ENCODE measurements at regions not wholly inside any gene's neighbourhood (a gene's known extent, or its start where the extent isn't known, plus 50 kb on each side); places are given as distances from the start of the nearest gene placed in this dataset.

DNA sequence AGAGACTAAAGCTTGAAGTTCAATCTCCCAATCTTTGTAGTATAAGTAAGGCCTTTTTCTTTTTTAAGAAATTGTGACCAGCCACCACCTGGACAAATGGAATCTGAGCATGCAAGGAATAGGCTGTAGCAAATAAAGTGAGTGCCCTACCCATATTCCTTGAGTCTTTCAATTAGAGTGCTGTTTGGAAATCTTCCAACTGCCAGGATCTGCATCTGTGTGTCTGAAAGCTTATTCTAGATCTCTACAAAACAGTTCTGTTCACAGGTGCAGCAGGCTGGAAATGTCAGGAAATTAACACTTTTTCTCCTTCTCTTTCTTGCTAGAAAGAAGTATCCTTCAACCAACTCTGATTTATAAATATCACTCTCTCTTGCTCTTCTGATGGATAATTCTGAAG lies 76.7 kb upstream of the NDST3 start:
- no peaks in the 10 kb centered on the region for H3K4me1 ChIP-seq
- intact Hi-C loops (cut with DNase I): no loop called here
- ATAC-seq (no peak), DNase-seq (no peak)
- H3K9me3 ChIP-seq: peaks cover 0 to 3% (median 0%) of the 10 kb centered on the region in 12 donors
- TF ChIP-seq POLR2A (IDR thresholded peaks at IDR 0.05): no peak
- TF ChIP-seq, protein P1, sequence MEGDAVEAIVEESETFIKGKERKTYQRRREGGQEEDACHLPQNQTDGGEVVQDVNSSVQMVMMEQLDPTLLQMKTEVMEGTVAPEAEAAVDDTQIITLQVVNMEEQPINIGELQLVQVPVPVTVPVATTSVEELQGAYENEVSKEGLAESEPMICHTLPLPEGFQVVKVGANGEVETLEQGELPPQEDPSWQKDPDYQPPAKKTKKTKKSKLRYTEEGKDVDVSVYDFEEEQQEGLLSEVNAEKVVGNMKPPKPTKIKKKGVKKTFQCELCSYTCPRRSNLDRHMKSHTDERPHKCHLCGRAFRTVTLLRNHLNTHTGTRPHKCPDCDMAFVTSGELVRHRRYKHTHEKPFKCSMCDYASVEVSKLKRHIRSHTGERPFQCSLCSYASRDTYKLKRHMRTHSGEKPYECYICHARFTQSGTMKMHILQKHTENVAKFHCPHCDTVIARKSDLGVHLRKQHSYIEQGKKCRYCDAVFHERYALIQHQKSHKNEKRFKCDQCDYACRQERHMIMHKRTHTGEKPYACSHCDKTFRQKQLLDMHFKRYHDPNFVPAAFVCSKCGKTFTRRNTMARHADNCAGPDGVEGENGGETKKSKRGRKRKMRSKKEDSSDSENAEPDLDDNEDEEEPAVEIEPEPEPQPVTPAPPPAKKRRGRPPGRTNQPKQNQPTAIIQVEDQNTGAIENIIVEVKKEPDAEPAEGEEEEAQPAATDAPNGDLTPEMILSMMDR (IDR thresholded peaks at IDR 0.05): no peak
- no peak overlapping the region for H3K4me3 ChIP-seq
- H3K27ac ChIP-seq: no peak overlapping the region
- H3K36me3 ChIP-seq: no peaks in the 10 kb centered on the region
- no peaks in the 10 kb centered on the region for H3K27me3 ChIP-seq

DNA sequence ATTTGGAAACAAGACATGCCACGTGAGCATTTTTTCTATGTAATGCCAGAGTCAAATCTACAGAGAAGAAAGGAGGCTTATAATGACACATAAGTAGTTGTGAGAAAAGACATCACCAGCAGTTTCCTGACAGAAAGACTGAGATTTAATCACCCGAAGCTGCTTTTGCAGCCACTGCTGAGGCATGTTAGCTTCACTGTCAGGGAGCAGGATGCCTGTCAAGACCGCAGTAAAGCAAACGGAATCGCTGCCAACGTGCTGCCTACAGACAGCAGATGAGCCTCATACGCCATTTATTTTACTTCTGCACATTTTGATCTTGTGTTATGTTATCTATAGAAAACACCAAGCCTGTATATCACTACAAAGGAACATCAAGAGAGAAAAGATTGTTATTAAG lies 68.7 kb upstream of the NDST3 start:
- no peak for DNase-seq
- peaks cover 0 to 3% (median 0%) of the 10 kb centered on the region in 12 donors for H3K9me3 ChIP-seq
- H3K4me1 ChIP-seq: no peaks in the 10 kb centered on the region
- intact Hi-C loops (cut with DNase I): no loop called here
- TF ChIP-seq, protein P1 (IDR thresholded peaks at IDR 0.05): no peak
- no peak for TF ChIP-seq POLR2A (IDR thresholded peaks at IDR 0.05)
- H3K27me3 ChIP-seq: no peaks in the 10 kb centered on the region
- no peak overlapping the region for H3K4me3 ChIP-seq
- ATAC-seq: no peak
- 25 to 43% (median 36%) methylated on average over 7 of the region's 7 CpGs for WGBS, 4 donors
- no peaks in the 10 kb centered on the region for H3K36me3 ChIP-seq
- no peak overlapping the region for H3K27ac ChIP-seq

DNA sequence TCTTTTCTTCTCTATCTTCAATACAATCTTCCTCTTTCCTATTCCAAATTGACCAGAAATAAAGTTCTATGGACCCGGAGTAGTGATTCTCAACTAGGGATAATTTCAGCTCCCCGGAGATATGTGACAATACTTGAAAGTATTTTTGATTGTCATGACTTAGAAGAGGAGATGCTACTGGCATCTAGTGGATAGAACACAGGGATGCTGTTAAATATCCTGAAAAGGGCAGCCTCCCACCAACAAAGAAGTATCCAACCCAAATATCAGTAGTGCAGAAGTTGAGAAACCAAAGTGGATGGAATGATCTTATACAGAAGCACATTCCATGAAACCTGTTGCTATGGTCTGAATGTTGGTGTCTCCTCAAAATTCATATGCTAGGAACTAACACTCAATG lies 65.7 kb upstream of the NDST3 start:
- no peaks in the 10 kb centered on the region for H3K4me1 ChIP-seq
- H3K27me3 ChIP-seq: no peaks in the 10 kb centered on the region
- no peak for TF ChIP-seq POLR2A (IDR thresholded peaks at IDR 0.05)
- TF ChIP-seq, protein P1 (IDR thresholded peaks at IDR 0.05): no peak
- no peak overlapping the region for H3K27ac ChIP-seq
- intact Hi-C loops (cut with DNase I): no loop called here
- H3K4me3 ChIP-seq: no peak overlapping the region
- no peak for ATAC-seq
- H3K36me3 ChIP-seq: no peaks in the 10 kb centered on the region
- 76 to 85% (median 82%) methylated on average over 2 of the region's 2 CpGs for WGBS, 4 donors
- DNase-seq: no peak
- H3K9me3 ChIP-seq: peaks cover 0 to 3% (median 0%) of the 10 kb centered on the region in 12 donors

DNA sequence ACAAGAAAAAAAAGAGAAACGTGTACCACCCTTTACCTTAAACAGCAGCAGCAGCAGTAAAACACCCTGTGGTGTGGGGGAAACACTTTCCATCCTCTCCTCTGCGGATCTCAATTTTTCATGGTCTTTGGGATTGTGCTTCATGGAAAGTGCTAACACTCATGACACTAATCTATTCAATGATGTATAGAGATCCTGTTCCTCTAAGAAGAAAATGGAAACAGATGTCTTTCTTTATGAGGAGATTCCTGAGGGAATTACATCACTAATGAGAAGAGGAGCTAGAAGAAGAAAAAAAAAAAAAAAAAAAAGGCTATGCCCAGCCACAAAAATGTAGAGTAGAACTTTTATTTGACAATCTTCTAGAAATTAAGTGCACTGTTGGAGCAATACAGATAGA lies 62.9 kb upstream of the NDST3 start:
- Histone ChIP-seq H3K4me3 (no peak overlapping the region), H3K4me1 (no peaks in the 10 kb centered on the region), H3K27me3 (no peaks in the 10 kb centered on the region), H3K36me3 (no peaks in the 10 kb centered on the region), H3K9me3 (peaks cover 0 to 2% (median 0%) of the 10 kb centered on the region in 12 donors), H3K27ac (no peak overlapping the region)
- ATAC-seq: no peak
- no peak for DNase-seq
- intact Hi-C loops (cut with DNase I): no loop called here
- TF ChIP-seq POLR2A (IDR thresholded peaks at IDR 0.05): no peak
- WGBS, 4 donors: 34 to 63% (median 55%) methylated on average over 2 of the region's 2 CpGs

DNA sequence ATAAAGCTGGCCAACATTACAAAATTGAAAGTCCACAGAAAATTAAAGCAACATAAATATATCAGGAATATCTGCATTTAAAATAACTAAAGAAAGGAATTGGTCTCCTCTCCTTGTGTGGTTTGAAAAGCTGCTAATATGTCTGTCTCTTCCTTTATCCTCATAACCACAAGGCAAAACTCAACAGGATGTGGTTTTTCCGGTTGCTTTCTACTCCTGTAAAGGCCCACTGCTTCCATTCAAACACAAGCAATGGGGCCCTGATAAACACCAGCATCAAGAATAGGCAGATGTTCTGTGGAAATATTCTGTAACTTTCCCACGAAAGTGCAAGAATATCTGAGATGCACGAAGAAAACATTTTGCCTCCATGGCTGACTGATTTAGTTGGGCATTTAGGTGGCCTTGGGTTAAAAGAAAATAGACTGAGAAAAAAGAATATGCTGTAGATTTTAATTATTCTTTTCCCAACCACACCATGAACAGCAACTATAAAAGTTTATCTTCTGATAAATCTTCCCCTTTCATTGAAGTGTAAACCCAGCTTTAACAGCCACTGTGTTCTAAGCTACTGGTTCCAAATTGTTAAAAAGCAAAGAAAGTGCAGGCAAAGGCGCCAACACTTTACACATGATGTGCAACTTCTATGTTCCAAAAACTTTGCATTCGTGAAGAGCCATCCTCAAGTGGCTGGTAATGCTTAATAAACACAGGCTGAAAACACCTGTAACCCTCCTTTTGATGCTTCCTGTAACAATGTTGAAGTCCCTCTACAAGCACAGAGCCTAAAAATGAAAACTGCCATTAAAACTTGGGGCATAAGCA lies 50.5 kb upstream of the NDST3 start:
- intact Hi-C loops (cut with DNase I): no loop called here
- H3K36me3 ChIP-seq: no peaks in the 10 kb centered on the region
- ATAC-seq: no peak
- H3K9me3 ChIP-seq: peaks cover 0 to 13% (median 0%) of the 10 kb centered on the region in 12 donors
- WGBS, 4 donors: 59 to 69% (median 63%) methylated on average over 5 of the region's 5 CpGs
- TF ChIP-seq POLR2A (IDR thresholded peaks at IDR 0.05): no peak
- TF ChIP-seq, protein P1 (IDR thresholded peaks at IDR 0.05): no peak
- no peak for DNase-seq
- H3K4me1 ChIP-seq: no peaks in the 10 kb centered on the region
- no peak overlapping the region for H3K27ac ChIP-seq
- no peak overlapping the region for H3K4me3 ChIP-seq
- no peaks in the 10 kb centered on the region for H3K27me3 ChIP-seq
